Esophagus muscularis mucosa (tissue), 4 donors: ENCODE measurements at regions not wholly inside any gene's neighbourhood (a gene's known extent, or its start where the extent isn't known, plus 50 kb on each side); places are given as distances from the start of the nearest gene placed in this dataset.

ENCODE experiments used
- DNase-seq: peaks from one replicate; pipeline ENCODE4 v3.0.0-alpha.2; 2017; ENCODE audit errors: extremely low spot score
- H3K27ac ChIP-seq, 4 donors: fragments of 200-600 bp; sonication (generic); replicated peaks in 1 of 4; 1 replicate in 3 of 4; 2 replicates in 1 of 4; pipeline ENCODE4 v1.5.1; 2016 to 2019; ENCODE audit warnings: mild to moderate bottlenecking in 1 of 4
- H3K27me3 ChIP-seq, 4 donors: fragments of 200-600 bp; sonication (generic); one replicate each; pipeline versions ENCODE4 v1.5.1 to v1.6.0; 2016 to 2019
- H3K36me3 ChIP-seq, 4 donors: fragments of 200-600 bp; sonication (generic); one replicate each; pipeline ENCODE4 v1.5.1; 2016 to 2019
- H3K4me1 ChIP-seq, 4 donors: fragments of 200-600 bp; sonication (generic); one replicate each; pipeline ENCODE4 v1.5.1; 2016 to 2019
- H3K4me3 ChIP-seq, 4 donors: fragments of 200-600 bp; sonication (generic); 1 replicate in 2 of 4; 2 replicates in 2 of 4; pipeline ENCODE4 v1.5.1; 2016 to 2019; ENCODE audit warnings: mild to moderate bottlenecking in 4 of 4, moderate library complexity in 1 of 4
- H3K9me3 ChIP-seq, 4 donors: fragments of 200-600 bp; sonication (generic); 1 replicate in 3 of 4; 2 replicates in 1 of 4; pipeline ENCODE4 v1.5.1; 2016 to 2019
- EP300 ChIP-seq: sonication (generic); formaldehyde crosslinking; IDR thresholded peaks from one replicate; pipeline ENCODE4 v1.6.1; 2017; ENCODE audit warnings: antibody characterized with exemption
- POLR2A ChIP-seq: fragments of 450-650 bp; IDR thresholded peaks from one replicate; pipeline ENCODE4 v1.6.1; 2017; ENCODE audit warnings: antibody characterized with exemption, moderate library complexity, mild to moderate bottlenecking, low read depth
- POLR2AphosphoS5 ChIP-seq, 2 donors: sonication (generic); formaldehyde crosslinking; IDR thresholded peaks; one replicate each; pipeline ENCODE4 v1.6.1; 2017; ENCODE audit warnings: antibody characterized with exemption in 2 of 2
- WGBS: methylation state at CpG from one replicate; pipeline ENCODE4 v1.1.5; 2018; 5-methylcytosine and 5-hydroxymethylcytosine counted together
- intact Hi-C: fragments of 100-400 bp; cut with DNase I; formaldehyde crosslinking; loops from one replicate; pipeline ENCODE4 v1.15.1; 2023
- TF ChIP-seq, protein P1 (sequence below), 3 experiments: fragments of 200-600 bp in 2 of 3; fragments of 450-650 bp in 1 of 3; sonication (generic) in 2 of 3; IDR thresholded peaks; one replicate each; pipeline ENCODE4 v1.5.1; 2017 to 2019; ENCODE audit warnings: antibody characterized with exemption in 3 of 3, mild to moderate bottlenecking in 2 of 3, moderate library complexity in 1 of 3

DNA sequence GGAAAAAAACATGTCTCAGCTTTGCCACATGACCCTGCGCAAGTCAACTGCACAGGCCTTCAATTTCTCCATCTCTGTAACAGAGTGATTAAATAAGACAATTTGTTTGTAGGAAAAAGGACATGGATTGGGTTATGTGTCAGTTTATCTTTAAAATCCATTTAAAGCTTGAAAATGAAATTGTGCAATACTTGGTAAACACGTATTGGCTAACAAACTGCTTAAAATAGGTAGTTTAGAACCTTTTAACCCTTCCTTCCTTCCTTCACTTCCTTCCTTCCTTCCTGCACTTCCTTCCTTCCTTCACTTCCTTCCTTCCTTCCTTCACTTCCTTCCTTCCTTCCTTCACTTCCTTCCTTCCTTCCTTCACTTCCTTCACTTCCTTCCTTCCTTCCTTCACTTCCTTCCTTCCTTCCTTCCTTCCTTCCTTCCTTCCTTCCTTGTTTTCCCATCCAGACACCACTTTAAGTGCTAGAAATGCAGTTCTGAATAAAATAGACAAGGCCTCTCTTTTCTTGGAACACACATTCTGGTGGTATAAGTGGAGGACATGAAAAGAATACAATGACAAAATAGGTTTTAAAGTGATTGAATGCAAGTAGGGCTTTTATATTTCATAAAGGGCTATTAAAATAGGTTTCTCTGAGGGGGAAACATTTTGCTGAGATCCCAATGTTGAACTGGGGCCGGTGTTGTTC lies 130.2 kb upstream of the TP63 start:
- TF ChIP-seq EP300, result no peak
- TF ChIP-seq POLR2A, result no peak
- TF ChIP-seq, protein P1, sequence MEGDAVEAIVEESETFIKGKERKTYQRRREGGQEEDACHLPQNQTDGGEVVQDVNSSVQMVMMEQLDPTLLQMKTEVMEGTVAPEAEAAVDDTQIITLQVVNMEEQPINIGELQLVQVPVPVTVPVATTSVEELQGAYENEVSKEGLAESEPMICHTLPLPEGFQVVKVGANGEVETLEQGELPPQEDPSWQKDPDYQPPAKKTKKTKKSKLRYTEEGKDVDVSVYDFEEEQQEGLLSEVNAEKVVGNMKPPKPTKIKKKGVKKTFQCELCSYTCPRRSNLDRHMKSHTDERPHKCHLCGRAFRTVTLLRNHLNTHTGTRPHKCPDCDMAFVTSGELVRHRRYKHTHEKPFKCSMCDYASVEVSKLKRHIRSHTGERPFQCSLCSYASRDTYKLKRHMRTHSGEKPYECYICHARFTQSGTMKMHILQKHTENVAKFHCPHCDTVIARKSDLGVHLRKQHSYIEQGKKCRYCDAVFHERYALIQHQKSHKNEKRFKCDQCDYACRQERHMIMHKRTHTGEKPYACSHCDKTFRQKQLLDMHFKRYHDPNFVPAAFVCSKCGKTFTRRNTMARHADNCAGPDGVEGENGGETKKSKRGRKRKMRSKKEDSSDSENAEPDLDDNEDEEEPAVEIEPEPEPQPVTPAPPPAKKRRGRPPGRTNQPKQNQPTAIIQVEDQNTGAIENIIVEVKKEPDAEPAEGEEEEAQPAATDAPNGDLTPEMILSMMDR (IDR thresholded peaks at IDR 0.05), result no peak
- no peak for TF ChIP-seq POLR2AphosphoS5 (IDR thresholded peaks at IDR 0.05)
- no peaks in the 10 kb centered on the region for H3K9me3 ChIP-seq
- no peak overlapping the region for H3K27ac ChIP-seq
- H3K27me3 ChIP-seq, result no peaks in the 10 kb centered on the region
- WGBS, result 62% methylated on average over 3 of the region's 3 CpGs
- H3K4me3 ChIP-seq, result no peak overlapping the region
- intact Hi-C loops, result no loop called here
- no peaks in the 10 kb centered on the region for H3K4me1 ChIP-seq
- no peak for DNase-seq
- no peaks in the 10 kb centered on the region for H3K36me3 ChIP-seq

GRCh38 chr3:189502256-189502655 lies 128.9 kb upstream of the TP63 start:
- WGBS, result 90% methylated on average over 4 of the region's 4 CpGs
- TF ChIP-seq POLR2A (no peak), POLR2AphosphoS5 (IDR thresholded peaks at IDR 0.05) (no peak), EP300 (no peak)
- TF ChIP-seq, protein P1 (IDR thresholded peaks at IDR 0.05), result no peak
- DNase-seq, result no peak
- Histone ChIP-seq H3K27ac (no peak overlapping the region), H3K9me3 (no peaks in the 10 kb centered on the region), H3K4me1 (no peaks in the 10 kb centered on the region), H3K27me3 (no peaks in the 10 kb centered on the region), H3K4me3 (no peak overlapping the region), H3K36me3 (no peaks in the 10 kb centered on the region)
- intact Hi-C loops, result no loop called here

DNA sequence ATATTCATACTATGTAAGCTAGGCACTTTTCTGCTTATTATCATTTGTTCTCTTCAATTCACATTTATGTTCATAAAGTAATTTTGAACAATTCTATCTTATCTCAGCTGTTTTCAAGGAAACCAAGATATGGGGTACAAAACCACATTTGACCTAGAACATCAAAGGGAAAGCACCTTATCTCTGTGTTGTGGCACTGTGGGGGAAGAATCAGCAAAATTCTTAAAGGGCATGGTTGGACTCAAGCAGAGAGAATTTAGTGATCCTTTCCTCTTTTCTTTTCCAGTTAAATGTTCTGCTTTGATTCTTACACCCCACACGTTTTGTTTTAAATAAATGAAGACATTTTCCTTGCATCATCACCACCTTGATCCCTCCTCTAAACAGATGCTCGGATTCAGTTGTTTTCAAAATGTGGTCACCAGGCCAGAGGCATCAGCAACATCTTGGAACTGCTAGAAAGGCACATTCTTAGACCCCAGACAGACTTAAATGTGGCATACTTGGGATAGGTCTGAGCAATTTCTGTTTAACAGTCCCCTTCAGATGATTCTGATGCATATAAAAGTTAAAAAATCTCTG lies 128.4 kb upstream of the TP63 start:
- no peaks in the 10 kb centered on the region for H3K27me3 ChIP-seq
- intact Hi-C loops, result no loop called here
- no peaks in the 10 kb centered on the region for H3K36me3 ChIP-seq
- TF ChIP-seq, protein P1 (IDR thresholded peaks at IDR 0.05), result no peak
- no peak for TF ChIP-seq POLR2AphosphoS5 (IDR thresholded peaks at IDR 0.05)
- TF ChIP-seq POLR2A, result no peak
- 73% methylated on average over 2 of the region's 2 CpGs for whole genome bisulfite sequencing
- H3K4me1 ChIP-seq, result no peaks in the 10 kb centered on the region
- H3K9me3 ChIP-seq, result no peaks in the 10 kb centered on the region
- no peak overlapping the region for H3K27ac ChIP-seq
- no peak overlapping the region for H3K4me3 ChIP-seq
- DNase-seq, result no peak

GRCh38 chr3:189507856-189508255 lies 123.3 kb upstream of the TP63 start:
- peaks cover 0 to 21% (median 16%) of the 10 kb centered on the region in 4 donors for H3K4me1 ChIP-seq
- no peak for TF ChIP-seq POLR2AphosphoS5 (IDR thresholded peaks at IDR 0.05)
- TF ChIP-seq, protein P1 (IDR thresholded peaks at IDR 0.05), result no peak
- TF ChIP-seq EP300, result no peak
- no peak for TF ChIP-seq POLR2A
- no peaks in the 10 kb centered on the region for H3K9me3 ChIP-seq
- peak overlapping the region in 1 of 4 donors; percentile 49 for H3K27ac ChIP-seq
- intact Hi-C loops, result no loop called here
- no peak for DNase-seq
- no peaks in the 10 kb centered on the region for H3K27me3 ChIP-seq
- H3K36me3 ChIP-seq, result no peaks in the 10 kb centered on the region
- H3K4me3 ChIP-seq, result no peak overlapping the region
